ENCODE measurements at regions not wholly inside any gene's neighbourhood (a gene's known extent, or its start where the extent isn't known, plus 50 kb on each side); places are given as distances from the start of the nearest gene placed in this dataset.

- no peak for DNase-seq (ENCODE audit: low read depth in 2 of 2)
Measured at GRCh38 chr20:17794400-17794799, 94.6 kb downstream of the BANF2 start.

DNA sequence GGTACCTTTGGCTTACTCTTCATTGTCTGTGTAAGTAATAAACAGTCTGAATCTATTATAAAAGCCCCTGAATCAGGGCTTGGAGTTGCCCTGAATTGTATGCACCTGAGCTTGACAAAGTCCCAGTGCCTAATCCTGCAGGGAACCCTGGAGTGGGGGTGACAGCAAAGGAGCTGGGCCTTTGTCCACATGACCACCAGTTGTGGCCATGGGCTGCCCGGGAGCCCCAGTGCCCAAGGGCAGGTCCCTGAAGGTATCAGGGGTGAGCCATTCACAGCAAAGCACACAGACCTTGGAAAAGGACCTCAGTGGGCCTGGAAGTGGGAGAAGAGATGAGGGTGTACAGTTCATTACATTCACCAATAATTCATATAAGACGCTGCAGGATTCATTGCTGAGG is 94.2 kb downstream of the BANF2 start:
- no peak for DNase-seq (ENCODE audit: low read depth in 2 of 2)

GRCh38 chr20:17790296-17790695 is 90.5 kb downstream of the BANF2 start:
- DNase-seq (ENCODE audit: low read depth in 2 of 2) = no peak

GRCh38 chr20:17787816-17788215 is 88.0 kb downstream of the BANF2 start:
- DNase-seq (ENCODE audit: low read depth in 2 of 2) = no peak

GRCh38 chr20:17786221-17786718 is 86.5 kb downstream of the BANF2 start:
- peak in 1 of 2 experiments; percentile 5 for DNase-seq (ENCODE audit: low read depth in 2 of 2)

Data from fibroblast of skin of left biceps (primary cell).